GM18868 (cell line): ENCODE measurements at regions not wholly inside any gene's neighbourhood (a gene's known extent, or its start where the extent isn't known, plus 50 kb on each side); places are given as distances from the start of the nearest gene placed in this dataset.
"Not testable (repeated sequence)": the region's sequence is repeated elsewhere in the genome, so short reads cannot be mapped to it uniquely, and the experiment has no call there.

Source experiments
- ATAC-seq: cut with Tn5 transposase; IDR thresholded peaks from one replicate; pipeline ENCODE4 v1.9.1; 2021; ENCODE audit warnings: mild to moderate bottlenecking, moderate library complexity; ENCODE audit not compliant: unreplicated experiment

GRCh38 chr14:45727133-45727532, 474.1 kb upstream of the MIS18BP1 start:
- no peak for ATAC-seq

- no peak for ATAC-seq
These were observed 468.5 kb upstream of the MIS18BP1 start for GRCh38 chr14:45721472-45721871.

GRCh38 chr14:45716572-45716971, 463.6 kb upstream of the MIS18BP1 start:
- no peak for ATAC-seq

- ATAC-seq: no peak
These were observed 462.9 kb upstream of the MIS18BP1 start for GRCh38 chr14:45715946-45716345.

GRCh38 chr14:45709541-45709940, 456.5 kb upstream of the MIS18BP1 start:
- ATAC-seq: no peak

GRCh38 chr14:45705940-45706534, 453.0 kb upstream of the MIS18BP1 start:
- no peak for ATAC-seq

GRCh38 chr14:45699471-45699870, 446.5 kb upstream of the MIS18BP1 start:
- no peak for ATAC-seq

- no peak for ATAC-seq
These were observed 445.6 kb upstream of the MIS18BP1 start for GRCh38 chr14:45698462-45699134.

GRCh38 chr14:45686771-45687170, 433.8 kb upstream of the MIS18BP1 start:
- no peak for ATAC-seq

GRCh38 chr14:45680531-45680930, 427.5 kb upstream of the MIS18BP1 start:
- no peak for ATAC-seq

- no peak for ATAC-seq
These were observed 426.9 kb upstream of the MIS18BP1 start for GRCh38 chr14:45679853-45680252.

- ATAC-seq: no peak
These were observed 425.2 kb upstream of the MIS18BP1 start for GRCh38 chr14:45678163-45678562.

- ATAC-seq: no peak
These were observed 420.4 kb upstream of the MIS18BP1 start for GRCh38 chr14:45673420-45673819.

GRCh38 chr14:45664668-45665356, 411.8 kb upstream of the MIS18BP1 start:
- peak; percentile 72 for ATAC-seq

GRCh38 chr14:45658917-45659299, 405.9 kb upstream of the MIS18BP1 start:
- no peak for ATAC-seq

- no peak for ATAC-seq
These were observed 405.4 kb upstream of the MIS18BP1 start for GRCh38 chr14:45658226-45658916.

- ATAC-seq: no peak
These were observed 398.9 kb upstream of the MIS18BP1 start for GRCh38 chr14:45651890-45652289.

GRCh38 chr14:45650754-45651153, 397.8 kb upstream of the MIS18BP1 start:
- no peak for ATAC-seq

GRCh38 chr14:45649051-45649450, 396.0 kb upstream of the MIS18BP1 start:
- ATAC-seq: no peak

- ATAC-seq: no peak
These were observed 388.5 kb upstream of the MIS18BP1 start for GRCh38 chr14:45641541-45641940.

GRCh38 chr14:45634651-45635441, 381.8 kb upstream of the MIS18BP1 start:
- ATAC-seq: not testable (repeated sequence)
